Peyer's patch (tissue), 4 donors: ENCODE measurements at regions not wholly inside any gene's neighbourhood (a gene's known extent, or its start where the extent isn't known, plus 50 kb on each side); places are given as distances from the start of the nearest gene placed in this dataset.

Source experiments
- POLR2A ChIP-seq, 2 donors: fragments of 450-650 bp; IDR thresholded peaks; one replicate each; pipeline ENCODE4 v1.5.1; 2017; ENCODE audit warnings: antibody characterized with exemption in 2 of 2, mild to moderate bottlenecking in 2 of 2, moderate library complexity in 2 of 2
- TF ChIP-seq, protein P1 (sequence below), 6 experiments: fragments of 450-650 bp in 4 of 6; fragments of 200-600 bp in 2 of 6; sonication (generic) in 1 of 6; IDR thresholded peaks; one replicate each; pipeline ENCODE4 v1.5.1; 2017 to 2019; ENCODE audit warnings: antibody characterized with exemption in 6 of 6, mild to moderate bottlenecking in 3 of 6, moderate library complexity in 1 of 6

- TF ChIP-seq, protein P1, sequence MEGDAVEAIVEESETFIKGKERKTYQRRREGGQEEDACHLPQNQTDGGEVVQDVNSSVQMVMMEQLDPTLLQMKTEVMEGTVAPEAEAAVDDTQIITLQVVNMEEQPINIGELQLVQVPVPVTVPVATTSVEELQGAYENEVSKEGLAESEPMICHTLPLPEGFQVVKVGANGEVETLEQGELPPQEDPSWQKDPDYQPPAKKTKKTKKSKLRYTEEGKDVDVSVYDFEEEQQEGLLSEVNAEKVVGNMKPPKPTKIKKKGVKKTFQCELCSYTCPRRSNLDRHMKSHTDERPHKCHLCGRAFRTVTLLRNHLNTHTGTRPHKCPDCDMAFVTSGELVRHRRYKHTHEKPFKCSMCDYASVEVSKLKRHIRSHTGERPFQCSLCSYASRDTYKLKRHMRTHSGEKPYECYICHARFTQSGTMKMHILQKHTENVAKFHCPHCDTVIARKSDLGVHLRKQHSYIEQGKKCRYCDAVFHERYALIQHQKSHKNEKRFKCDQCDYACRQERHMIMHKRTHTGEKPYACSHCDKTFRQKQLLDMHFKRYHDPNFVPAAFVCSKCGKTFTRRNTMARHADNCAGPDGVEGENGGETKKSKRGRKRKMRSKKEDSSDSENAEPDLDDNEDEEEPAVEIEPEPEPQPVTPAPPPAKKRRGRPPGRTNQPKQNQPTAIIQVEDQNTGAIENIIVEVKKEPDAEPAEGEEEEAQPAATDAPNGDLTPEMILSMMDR (IDR thresholded peaks at IDR 0.05) = no peak
- TF ChIP-seq POLR2A (IDR thresholded peaks at IDR 0.05) = no peak
Measured at GRCh38 chr12:60012659-60013058, 416.8 kb downstream of the SLC16A7 start.
